ENCODE measurements at regions not wholly inside any gene's neighbourhood (a gene's known extent, or its start where the extent isn't known, plus 50 kb on each side); places are given as distances from the start of the nearest gene placed in this dataset.
A peak's percentile ranks its signal among the peaks of the same experiment; 100 is the strongest.

- FAIRE-seq (no peak), DNase-seq (ENCODE audit: low read depth in 1 of 2, low spot score in 2 of 2) (peak; percentile 10 to 47)
- Histone ChIP-seq H4K91ac (replicated peaks; ENCODE audit: insufficient read length, low read length) (no peak overlapping the region), H3K27me3 (replicated peaks in 1 of 4; ENCODE audit: control insufficient read depth in 3 of 4, extremely low read depth in 1 of 4, insufficient read depth in 3 of 4, low read length in 3 of 4) (no peaks in the 10 kb centered on the region), H3K14ac (ENCODE audit: insufficient read length) (no peak overlapping the region), H3K79me2 (ENCODE audit: control insufficient read depth in 1 of 2, insufficient read depth in 2 of 2, low read length in 2 of 2) (no peaks in the 10 kb centered on the region), H3K23me2 (ENCODE audit: low read depth, low read length) (no peaks in the 10 kb centered on the region; the same call in 1 of the 2 replicates), H3K36me3 (ENCODE audit: control insufficient read depth in 2 of 4, insufficient read depth in 4 of 4, low read length in 3 of 4) (no peaks in the 10 kb centered on the region), H3K9ac (replicated peaks in 1 of 4; ENCODE audit: extremely low read depth in 1 of 4, low read depth in 3 of 4, low read length in 3 of 4) (no peak overlapping the region), H4K5ac (ENCODE audit: insufficient read length, low read depth, low read length) (no peak overlapping the region), H3K4ac (replicated peaks; ENCODE audit: insufficient read length, low read depth, low read length) (no peak overlapping the region), H3K18ac (ENCODE audit: extremely low read depth, low read length) (no peak overlapping the region), H2BK120ac (replicated peaks; ENCODE audit: low read depth, low read length) (no peak overlapping the region), H3K4me1 (replicated peaks in 1 of 4; ENCODE audit: control insufficient read depth in 3 of 4, insufficient read depth in 4 of 4, low read length in 3 of 4) (no peaks in the 10 kb centered on the region), H3K27ac (ENCODE audit: low read depth, low read length) (no peak overlapping the region), H2BK20ac (ENCODE audit: low read length) (no peak overlapping the region), H2BK15ac (ENCODE audit: low read length) (no peak overlapping the region), H2BK12ac (ENCODE audit: low read depth, low read length) (no peak overlapping the region), H4K8ac (ENCODE audit: extremely low read depth, insufficient read depth, low read length) (no peak overlapping the region), H4K20me1 (replicated peaks in 1 of 2; ENCODE audit: control insufficient read depth in 1 of 2, insufficient read depth in 2 of 2, low read length in 2 of 2) (no peaks in the 10 kb centered on the region), H3K23ac (ENCODE audit: insufficient read length) (no peak overlapping the region), H2AFZ (ENCODE audit: low read length) (0 out of 2 replicates have a peak overlapping the region, but pooled peaks have one; percentile 71), H3K4me3 (ENCODE audit: extremely low read depth in 1 of 4, insufficient read depth in 2 of 4, low read depth in 3 of 4, low read length in 4 of 4) (no peak overlapping the region), H2BK5ac (ENCODE audit: low read depth, low read length) (no peak overlapping the region), H3K4me2 (ENCODE audit: insufficient read depth in 1 of 2, low read depth in 2 of 2, low read length in 2 of 2) (no peak overlapping the region), H3K79me1 (ENCODE audit: low read depth, low read length) (no peaks in the 10 kb centered on the region), H2AK5ac (ENCODE audit: low read depth, low read length) (no peak overlapping the region), H3K9me3 (ENCODE audit: insufficient read depth in 2 of 2, low read depth in 1 of 2, low read length in 1 of 2) (no peaks in the 10 kb centered on the region), H3K56ac (replicated peaks; ENCODE audit: insufficient read length, low read depth, low read length) (no peak overlapping the region)
- WGBS, 2 experiments (ENCODE audit: extremely low coverage in 1 of 2, insufficient coverage in 1 of 2, insufficient read length in 1 of 2, insufficient replicate concordance in 2 of 2, low coverage in 1 of 2, low lambda C conversion rate in 2 of 2, missing lambda C conversion rate in 1 of 2): 90% methylated on average over 5 of the region's 5 CpGs; no CpG with 5 or more reads in 1 of the 2 experiments
- ChIA-PET POLR2A (ENCODE audit: partially characterized antibody) (no interaction called here), CTCF (ENCODE audit: partially characterized antibody) (interaction anchor here (0.6 to 1.0 kb wide), 2 partner anchors 17 to 182 kb away, joined by 3 read pairs; no protein-coding TSS in a partner anchor)
- no peak for TF ChIP-seq TEAD4 (IDR thresholded peaks at IDR 0.05; ENCODE audit: low read depth, low read length)
- no peak for TF ChIP-seq MAX (IDR thresholded peaks at IDR 0.05)
- no peak for TF ChIP-seq SUZ12 (IDR thresholded peaks at IDR 0.05; ENCODE audit: low read length)
- peak; percentile 47 to 57 for TF ChIP-seq RAD21 (IDR thresholded peaks at IDR 0.05 in 1 of 2, conservative IDR thresholded peaks at IDR 0.05 in 1 of 2; ENCODE audit: low read depth in 2 of 2, low read length in 2 of 2)
- TF ChIP-seq GTF2F1 (IDR thresholded peaks at IDR 0.05; ENCODE audit: borderline replicate concordance, low read depth, low read length): no peak
- no peak for TF ChIP-seq TBP (IDR thresholded peaks at IDR 0.05; ENCODE audit: low read depth, low read length)
- no peak for TF ChIP-seq CHD1 (IDR thresholded peaks at IDR 0.05; ENCODE audit: low read depth, low read length)
- no peak for TF ChIP-seq RNF2 (IDR thresholded peaks at IDR 0.05; ENCODE audit: borderline replicate concordance, low read depth, low read length, missing control alignments, poor library complexity, severe bottlenecking)
- no peak for TF ChIP-seq JUND (IDR thresholded peaks at IDR 0.05; ENCODE audit: low read length)
- TF ChIP-seq CTCF (IDR thresholded peaks at IDR 0.05; ENCODE audit: control extremely low read depth in 1 of 3, insufficient read depth in 1 of 3, low read depth in 1 of 3, low read length in 3 of 3): peak; percentile 11 to 40 (median 31); a peak in 3 of 4 replicates
- no peak for TF ChIP-seq EZH2 (IDR thresholded peaks at IDR 0.05; ENCODE audit: low read depth, low read length, severe bottlenecking)
Measured at GRCh38 chr9:30732060-30732459, 1652.4 kb upstream of the ACO1 start.
